ENCODE measurements at regions not wholly inside any gene's neighbourhood (a gene's known extent, or its start where the extent isn't known, plus 50 kb on each side); places are given as distances from the start of the nearest gene placed in this dataset.

GRCh38 chr13:73715114-73715910 is 418.9 kb downstream of the KLF12 start:
- Histone ChIP-seq H4K8ac (ENCODE audit: low read depth in 2 of 2, low read length in 2 of 2) (no peak overlapping the region), H3K23ac (ENCODE audit: low read depth, low read length) (no peak overlapping the region), H2BK5ac (ENCODE audit: low read depth, low read length, poor library complexity, severe bottlenecking) (no peak overlapping the region), H3K9ac (ENCODE audit: low read depth, low read length) (no peak overlapping the region), H3K36me3 (ENCODE audit: control insufficient read depth, insufficient read depth, low read length) (peaks cover 15% of the 10 kb centered on the region), H3K79me1 (ENCODE audit: low read depth in 1 of 2, low read length in 2 of 2) (peaks cover 3 to 15% of the 10 kb centered on the region in 2 experiments; a peak in 2 of 4 replicates), H2BK120ac (ENCODE audit: low read depth, low read length) (no peak overlapping the region), H2AK5ac (ENCODE audit: low read depth, low read length) (no peak overlapping the region), H3K4ac (ENCODE audit: low read depth, low read length) (no peak overlapping the region), H2BK20ac (ENCODE audit: low read depth, low read length) (no peak overlapping the region), H2AK9ac (replicated peaks; ENCODE audit: low read depth, low read length, poor library complexity) (no peak overlapping the region), H3K27ac (ENCODE audit: insufficient read depth, low read length) (no peak overlapping the region), H3K4me2 (ENCODE audit: low read depth, low read length) (no peak overlapping the region), H3K56ac (ENCODE audit: extremely low read depth, insufficient read depth, low read length) (no peak overlapping the region), H3K4me1 (ENCODE audit: control insufficient read depth, insufficient read depth, low read length) (no peaks in the 10 kb centered on the region), H2AFZ (replicated peaks; ENCODE audit: low read length, poor library complexity) (no peak overlapping the region), H3K18ac (ENCODE audit: low read depth, low read length) (no peak overlapping the region), H2BK15ac (ENCODE audit: low read depth, low read length) (no peak overlapping the region), H3K4me3 (ENCODE audit: insufficient read depth, low read depth, low read length) (no peak overlapping the region), H4K91ac (ENCODE audit: insufficient read depth, low read depth, low read length) (no peak overlapping the region), H3K27me3 (ENCODE audit: control insufficient read depth, insufficient read depth, low read length) (no peaks in the 10 kb centered on the region), H3K9me1 (ENCODE audit: insufficient read depth, low read length) (peaks cover 3% of the 10 kb centered on the region; the same call in 1 of the 2 replicates), H3K9me3 (ENCODE audit: control insufficient read depth, insufficient read depth, low read length) (no peaks in the 10 kb centered on the region), H4K20me1 (ENCODE audit: insufficient read depth, low read length) (no peaks in the 10 kb centered on the region; the same call in 1 of the 2 replicates), H3K14ac (replicated peaks; ENCODE audit: low read depth, low read length) (no peak overlapping the region), H4K5ac (ENCODE audit: low read depth, low read length) (no peak overlapping the region)
- DNase-seq (no peak), ATAC-seq (ENCODE audit: low read depth) (no peak)
- ChIA-PET POLR2A (ENCODE audit: unreplicated experiment) (no interaction called here), CTCF (no interaction called here)
- dilution Hi-C loops (cut with HindIII; ENCODE audit: low sequenced_read_pairs, unreplicated experiment): no loop called here
- no CpG with 5 or more reads among the region's 15 CpGs for WGBS, 2 experiments (ENCODE audit: extremely low coverage in 2 of 2, insufficient read length in 1 of 2)
- in situ Hi-C loops (cut with MboI; ENCODE audit: low sequenced_read_pairs): loop anchor here (25.0 kb wide), 1 partner anchor 903 kb away; no protein-coding TSS in a partner anchor
- TF ChIP-seq RAD21 (IDR thresholded peaks at IDR 0.05; ENCODE audit: low read length) (no peak), SMC3 (IDR thresholded peaks at IDR 0.05; ENCODE audit: low read depth, low read length) (no peak), BHLHE40 (IDR thresholded peaks at IDR 0.05; ENCODE audit: low read depth, low read length) (no peak), MXI1 (IDR thresholded peaks at IDR 0.05; ENCODE audit: borderline replicate concordance, low read depth, low read length) (no peak), POLR2A (IDR thresholded peaks at IDR 0.05; ENCODE audit: low read depth, low read length) (no peak), MAZ (IDR thresholded peaks at IDR 0.05; ENCODE audit: borderline replicate concordance, low read depth, low read length) (no peak), RCOR1 (IDR thresholded peaks at IDR 0.05; ENCODE audit: insufficient replicate concordance, low read length) (no peak), CEBPB (IDR thresholded peaks at IDR 0.05; ENCODE audit: low read depth, low read length) (no peak), FOS (IDR thresholded peaks at IDR 0.05; ENCODE audit: low read depth, low read length) (no peak)
- TF ChIP-seq, protein P1, sequence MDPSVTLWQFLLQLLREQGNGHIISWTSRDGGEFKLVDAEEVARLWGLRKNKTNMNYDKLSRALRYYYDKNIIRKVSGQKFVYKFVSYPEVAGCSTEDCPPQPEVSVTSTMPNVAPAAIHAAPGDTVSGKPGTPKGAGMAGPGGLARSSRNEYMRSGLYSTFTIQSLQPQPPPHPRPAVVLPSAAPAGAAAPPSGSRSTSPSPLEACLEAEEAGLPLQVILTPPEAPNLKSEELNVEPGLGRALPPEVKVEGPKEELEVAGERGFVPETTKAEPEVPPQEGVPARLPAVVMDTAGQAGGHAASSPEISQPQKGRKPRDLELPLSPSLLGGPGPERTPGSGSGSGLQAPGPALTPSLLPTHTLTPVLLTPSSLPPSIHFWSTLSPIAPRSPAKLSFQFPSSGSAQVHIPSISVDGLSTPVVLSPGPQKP (IDR thresholded peaks at IDR 0.05; ENCODE audit: borderline replicate concordance, low read depth, low read length): no peak
- TF ChIP-seq, protein P2, sequence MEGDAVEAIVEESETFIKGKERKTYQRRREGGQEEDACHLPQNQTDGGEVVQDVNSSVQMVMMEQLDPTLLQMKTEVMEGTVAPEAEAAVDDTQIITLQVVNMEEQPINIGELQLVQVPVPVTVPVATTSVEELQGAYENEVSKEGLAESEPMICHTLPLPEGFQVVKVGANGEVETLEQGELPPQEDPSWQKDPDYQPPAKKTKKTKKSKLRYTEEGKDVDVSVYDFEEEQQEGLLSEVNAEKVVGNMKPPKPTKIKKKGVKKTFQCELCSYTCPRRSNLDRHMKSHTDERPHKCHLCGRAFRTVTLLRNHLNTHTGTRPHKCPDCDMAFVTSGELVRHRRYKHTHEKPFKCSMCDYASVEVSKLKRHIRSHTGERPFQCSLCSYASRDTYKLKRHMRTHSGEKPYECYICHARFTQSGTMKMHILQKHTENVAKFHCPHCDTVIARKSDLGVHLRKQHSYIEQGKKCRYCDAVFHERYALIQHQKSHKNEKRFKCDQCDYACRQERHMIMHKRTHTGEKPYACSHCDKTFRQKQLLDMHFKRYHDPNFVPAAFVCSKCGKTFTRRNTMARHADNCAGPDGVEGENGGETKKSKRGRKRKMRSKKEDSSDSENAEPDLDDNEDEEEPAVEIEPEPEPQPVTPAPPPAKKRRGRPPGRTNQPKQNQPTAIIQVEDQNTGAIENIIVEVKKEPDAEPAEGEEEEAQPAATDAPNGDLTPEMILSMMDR (conservative IDR thresholded peaks at IDR 0.05; ENCODE audit: low read depth, low read length): no peak
- TF ChIP-seq, protein P3, sequence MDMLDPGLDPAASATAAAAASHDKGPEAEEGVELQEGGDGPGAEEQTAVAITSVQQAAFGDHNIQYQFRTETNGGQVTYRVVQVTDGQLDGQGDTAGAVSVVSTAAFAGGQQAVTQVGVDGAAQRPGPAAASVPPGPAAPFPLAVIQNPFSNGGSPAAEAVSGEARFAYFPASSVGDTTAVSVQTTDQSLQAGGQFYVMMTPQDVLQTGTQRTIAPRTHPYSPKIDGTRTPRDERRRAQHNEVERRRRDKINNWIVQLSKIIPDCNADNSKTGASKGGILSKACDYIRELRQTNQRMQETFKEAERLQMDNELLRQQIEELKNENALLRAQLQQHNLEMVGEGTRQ (IDR thresholded peaks at IDR 0.05; ENCODE audit: low read depth, low read length): no peak
- no TSS peak for BruUV-seq (replicated peaks)
- intact Hi-C loops (cut with micrococcal nuclease): no loop called here
